Hepatocyte (in vitro differentiated cells): ENCODE measurements at regions not wholly inside any gene's neighbourhood (a gene's known extent, or its start where the extent isn't known, plus 50 kb on each side); places are given as distances from the start of the nearest gene placed in this dataset.

Experiments used
- DNase-seq: peaks from one replicate; pipeline ENCODE4 v3.0.0-alpha.2; 2016; ENCODE audit warnings: low spot score
- H2AFZ ChIP-seq: fragments of 200-600 bp; sonication (generic); 2 replicates; pipeline ENCODE4 v1.6.0; 2016; ENCODE audit warnings: antibody characterized with exemption, mild to moderate bottlenecking
- H3K27ac ChIP-seq: fragments of 200-600 bp; sonication (generic); 2 replicates; pipeline ENCODE4 v1.5.1; 2016; ENCODE audit warnings: mild to moderate bottlenecking
- H3K27me3 ChIP-seq: fragments of 200-600 bp; sonication (generic); 2 replicates; pipeline ENCODE4 v1.6.1; 2016
- H3K36me3 ChIP-seq: fragments of 200-600 bp; sonication (generic); replicated peaks from 2 replicates; pipeline ENCODE4 v1.5.1; 2016; ENCODE audit warnings: low read depth; ENCODE audit not compliant: insufficient read depth
- H3K4me1 ChIP-seq: fragments of 200-600 bp; sonication (generic); 2 replicates; pipeline ENCODE4 v1.5.1; 2016; ENCODE audit warnings: mild to moderate bottlenecking, moderate library complexity; ENCODE audit not compliant: insufficient read depth
- H3K4me2 ChIP-seq: fragments of 200-600 bp; sonication (generic); 2 replicates; pipeline ENCODE4 v1.6.0; 2016
- H3K4me3 ChIP-seq: fragments of 200-600 bp; sonication (generic); 2 replicates; pipeline ENCODE4 v1.5.1; 2016; ENCODE audit warnings: mild to moderate bottlenecking
- H3K79me2 ChIP-seq: fragments of 200-600 bp; sonication (generic); 2 replicates; pipeline ENCODE4 v1.6.0; 2017; ENCODE audit warnings: mild to moderate bottlenecking
- H3K9me2 ChIP-seq: fragments of 200-600 bp; sonication (generic); replicated peaks from 2 replicates; pipeline ENCODE4 v1.6.0; 2017; ENCODE audit warnings: mild to moderate bottlenecking; ENCODE audit not compliant: insufficient read depth
- H3K9me3 ChIP-seq: fragments of 200-600 bp; sonication (generic); 2 replicates; pipeline ENCODE4 v1.5.1; 2016; ENCODE audit warnings: low read depth, mild to moderate bottlenecking
- H4K20me1 ChIP-seq: fragments of 200-600 bp; sonication (generic); 2 replicates; pipeline ENCODE4 v1.6.0; 2016; ENCODE audit warnings: mild to moderate bottlenecking; ENCODE audit not compliant: insufficient read depth, poor library complexity, severe bottlenecking
- EZH2 ChIP-seq: fragments of 200-600 bp; sonication (generic); IDR thresholded peaks from 2 replicates; pipeline ENCODE4 v1.6.1; 2016; ENCODE audit warnings: antibody characterized with exemption, mild to moderate bottlenecking, borderline replicate concordance
- EZH2phosphoT487 ChIP-seq: fragments of 200-600 bp; sonication (generic); IDR thresholded peaks from one replicate; pipeline ENCODE4 v1.6.1; 2018; ENCODE audit warnings: antibody characterized with exemption, mild to moderate bottlenecking, low read depth, moderate library complexity; ENCODE audit not compliant: unreplicated experiment, severe bottlenecking
- whole genome bisulfite sequencing: methylation state at CpG from one replicate; pipeline ENCODE4 v1.1.6; 2016; ENCODE audit warnings: low lambda C conversion rate; ENCODE audit errors: missing lambda C conversion rate; 5-methylcytosine and 5-hydroxymethylcytosine counted together
- TF ChIP-seq, protein P1 (sequence below): fragments of 200-600 bp; sonication (generic); IDR thresholded peaks from 2 replicates; pipeline ENCODE4 v1.5.1; 2016; ENCODE audit warnings: antibody characterized with exemption, mild to moderate bottlenecking; ENCODE audit not compliant: poor library complexity

DNA sequence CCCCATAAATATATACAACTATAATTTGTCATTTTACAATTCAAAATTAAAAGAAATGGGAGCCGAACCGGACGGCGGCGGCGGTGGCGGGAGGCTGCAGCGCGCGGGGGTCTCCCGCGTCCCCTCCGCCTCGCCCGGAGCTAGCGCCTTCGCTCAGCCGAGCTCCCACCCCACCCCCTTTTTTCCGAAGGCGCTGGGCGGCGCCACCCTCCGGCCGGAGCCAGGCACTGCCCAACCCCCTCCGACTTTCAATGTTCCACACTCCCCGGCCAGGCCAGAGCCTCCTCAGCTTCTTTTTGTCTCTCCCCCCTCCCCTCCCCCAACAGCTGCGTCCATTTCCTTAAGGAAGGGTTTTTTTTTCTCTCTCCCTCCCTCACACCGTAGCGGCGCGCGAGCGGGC is 214.1 kb upstream of the GEMIN8 start:
- Histone ChIP-seq H3K36me3 (no peaks in the 10 kb centered on the region), H3K9me3 (no peaks in the 10 kb centered on the region), H3K27me3 (no peaks in the 10 kb centered on the region), H3K79me2 (no peaks in the 10 kb centered on the region), H3K4me1 (no peaks in the 10 kb centered on the region), H3K9me2 (no peaks in the 10 kb centered on the region), H3K4me3 (no peak overlapping the region), H4K20me1 (no peaks in the 10 kb centered on the region), H3K4me2 (no peak overlapping the region), H2AFZ (no peak overlapping the region), H3K27ac (no peak overlapping the region)
- no peak for DNase-seq
- TF ChIP-seq EZH2 (no peak), EZH2phosphoT487 (no peak)
- TF ChIP-seq, protein P1, sequence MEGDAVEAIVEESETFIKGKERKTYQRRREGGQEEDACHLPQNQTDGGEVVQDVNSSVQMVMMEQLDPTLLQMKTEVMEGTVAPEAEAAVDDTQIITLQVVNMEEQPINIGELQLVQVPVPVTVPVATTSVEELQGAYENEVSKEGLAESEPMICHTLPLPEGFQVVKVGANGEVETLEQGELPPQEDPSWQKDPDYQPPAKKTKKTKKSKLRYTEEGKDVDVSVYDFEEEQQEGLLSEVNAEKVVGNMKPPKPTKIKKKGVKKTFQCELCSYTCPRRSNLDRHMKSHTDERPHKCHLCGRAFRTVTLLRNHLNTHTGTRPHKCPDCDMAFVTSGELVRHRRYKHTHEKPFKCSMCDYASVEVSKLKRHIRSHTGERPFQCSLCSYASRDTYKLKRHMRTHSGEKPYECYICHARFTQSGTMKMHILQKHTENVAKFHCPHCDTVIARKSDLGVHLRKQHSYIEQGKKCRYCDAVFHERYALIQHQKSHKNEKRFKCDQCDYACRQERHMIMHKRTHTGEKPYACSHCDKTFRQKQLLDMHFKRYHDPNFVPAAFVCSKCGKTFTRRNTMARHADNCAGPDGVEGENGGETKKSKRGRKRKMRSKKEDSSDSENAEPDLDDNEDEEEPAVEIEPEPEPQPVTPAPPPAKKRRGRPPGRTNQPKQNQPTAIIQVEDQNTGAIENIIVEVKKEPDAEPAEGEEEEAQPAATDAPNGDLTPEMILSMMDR: no peak
- WGBS: 86% methylated on average over 24 of the region's 33 CpGs

DNA sequence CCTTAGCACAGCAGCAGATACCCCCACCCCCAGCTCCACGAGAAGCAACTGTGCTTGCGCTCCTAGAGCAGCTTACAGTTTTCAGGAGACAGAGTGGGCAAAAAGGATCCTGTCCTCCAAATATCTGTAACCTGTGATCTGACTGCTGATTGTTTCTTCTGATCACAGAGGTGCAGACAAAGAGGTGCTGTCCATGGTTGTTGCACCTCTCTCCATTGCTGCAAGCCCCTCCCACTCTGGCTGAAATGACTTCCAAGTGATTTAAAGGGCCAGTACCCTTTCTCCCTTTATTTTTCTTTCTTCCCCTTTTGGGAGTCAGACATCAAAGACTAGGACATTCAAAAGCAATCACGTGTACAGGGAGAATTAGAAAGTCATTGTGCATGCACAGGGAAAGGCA is 205.3 kb upstream of the GEMIN8 start:
- H3K27me3 ChIP-seq: no peaks in the 10 kb centered on the region
- no peaks in the 10 kb centered on the region for H3K9me2 ChIP-seq
- TF ChIP-seq, protein P1: no peak
- TF ChIP-seq EZH2 (no peak), EZH2phosphoT487 (no peak)
- no peak for DNase-seq
- no peaks in the 10 kb centered on the region for H3K36me3 ChIP-seq
- H3K4me3 ChIP-seq: no peak overlapping the region
- no peaks in the 10 kb centered on the region for H4K20me1 ChIP-seq
- no peaks in the 10 kb centered on the region for H3K79me2 ChIP-seq
- no peak overlapping the region for H2AFZ ChIP-seq
- no peak overlapping the region for H3K4me2 ChIP-seq
- no peaks in the 10 kb centered on the region for H3K9me3 ChIP-seq
- H3K27ac ChIP-seq: no peak overlapping the region
- no peaks in the 10 kb centered on the region for H3K4me1 ChIP-seq
- WGBS: 52% methylated on average over 3 of the region's 3 CpGs

DNA sequence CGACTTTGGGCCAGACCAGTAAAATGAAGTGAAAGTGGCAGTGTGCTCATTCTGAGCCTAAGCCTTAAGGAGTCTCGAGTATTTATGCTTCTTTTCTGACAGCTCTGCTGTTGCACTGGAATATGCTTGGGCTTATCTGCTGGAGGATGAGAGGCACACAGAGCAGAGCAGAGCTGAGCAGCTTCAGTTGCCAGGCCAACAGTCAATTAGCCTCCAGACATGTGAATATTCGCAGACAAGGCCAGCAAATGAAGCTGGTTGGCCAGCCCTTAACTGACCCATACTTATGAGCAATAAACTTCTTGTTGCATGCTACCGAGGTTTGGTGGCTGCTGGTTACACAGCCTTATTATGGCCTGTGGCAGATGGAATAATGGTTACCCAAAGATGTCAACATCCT is 203.0 kb upstream of the GEMIN8 start:
- Histone ChIP-seq H3K4me2 (no peak overlapping the region), H3K36me3 (no peaks in the 10 kb centered on the region), H3K9me2 (no peaks in the 10 kb centered on the region), H3K9me3 (no peaks in the 10 kb centered on the region), H3K79me2 (no peaks in the 10 kb centered on the region), H4K20me1 (no peaks in the 10 kb centered on the region), H2AFZ (no peak overlapping the region), H3K4me3 (no peak overlapping the region), H3K4me1 (no peaks in the 10 kb centered on the region), H3K27me3 (no peaks in the 10 kb centered on the region), H3K27ac (no peak overlapping the region)
- DNase-seq: no peak
- TF ChIP-seq EZH2phosphoT487: no peak
- TF ChIP-seq EZH2: no peak
- TF ChIP-seq, protein P1: no peak
- WGBS: 69% methylated on average over 4 of the region's 4 CpGs

DNA sequence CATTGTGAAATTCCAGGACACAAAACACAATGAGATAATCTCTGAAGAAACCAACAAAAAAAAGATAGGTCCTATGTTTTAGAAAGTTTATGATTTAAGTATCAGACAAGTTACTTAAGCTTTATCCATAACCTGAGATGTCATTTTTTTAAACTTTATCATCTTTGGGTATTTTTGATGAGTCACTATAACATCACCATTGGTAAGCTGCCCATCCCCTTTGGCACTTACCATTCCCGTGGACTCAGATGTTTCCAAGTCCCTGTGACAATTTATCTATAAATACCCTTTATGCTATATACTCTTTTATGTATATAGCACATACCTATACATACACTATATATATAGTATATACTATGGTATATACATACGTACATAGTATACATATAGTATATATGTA is 198.9 kb upstream of the GEMIN8 start:
- no peaks in the 10 kb centered on the region for H3K36me3 ChIP-seq
- no peaks in the 10 kb centered on the region for H3K9me3 ChIP-seq
- no peak overlapping the region for H3K4me3 ChIP-seq
- 85% methylated on average over 2 of the region's 2 CpGs for WGBS
- no peak for DNase-seq
- H3K4me2 ChIP-seq: no peak overlapping the region
- no peak overlapping the region for H2AFZ ChIP-seq
- TF ChIP-seq, protein P1: no peak
- no peak for TF ChIP-seq EZH2phosphoT487
- no peaks in the 10 kb centered on the region for H3K27me3 ChIP-seq
- H3K4me1 ChIP-seq: no peaks in the 10 kb centered on the region
- H3K9me2 ChIP-seq: no peaks in the 10 kb centered on the region
- H4K20me1 ChIP-seq: no peaks in the 10 kb centered on the region
- no peaks in the 10 kb centered on the region for H3K79me2 ChIP-seq
- H3K27ac ChIP-seq: no peak overlapping the region
